ENCODE measurements at regions not wholly inside any gene's neighbourhood (a gene's known extent, or its start where the extent isn't known, plus 50 kb on each side); places are given as distances from the start of the nearest gene placed in this dataset.

GRCh38 chrX:22406201-22406737, 133.6 kb downstream of the CBLL2 start:
- no peak for TF ChIP-seq CTCF (IDR thresholded peaks at IDR 0.05; ENCODE audit: low read length)
- no peak for TF ChIP-seq EZH2 (optimal IDR thresholded peaks at IDR 0.05; ENCODE audit: low read depth, low read length)

All from MM.1S (cell line).